ENCODE measurements at regions not wholly inside any gene's neighbourhood (a gene's known extent, or its start where the extent isn't known, plus 50 kb on each side); places are given as distances from the start of the nearest gene placed in this dataset.

GRCh38 chr1:89457046-89457445 lies 67.6 kb upstream of the LRRC8B start:
- ChIA-PET POLR2A (ENCODE audit: low non-redundant PET) (no interaction called here), CTCF (interaction anchor here (1.1 to 1.4 kb wide), 2 partner anchors 457 kb away, joined by 4 to 6 read pairs; no protein-coding TSS in a partner anchor)
- H3K27ac ChIP-seq, result no peak overlapping the region
- TF ChIP-seq, protein P1, sequence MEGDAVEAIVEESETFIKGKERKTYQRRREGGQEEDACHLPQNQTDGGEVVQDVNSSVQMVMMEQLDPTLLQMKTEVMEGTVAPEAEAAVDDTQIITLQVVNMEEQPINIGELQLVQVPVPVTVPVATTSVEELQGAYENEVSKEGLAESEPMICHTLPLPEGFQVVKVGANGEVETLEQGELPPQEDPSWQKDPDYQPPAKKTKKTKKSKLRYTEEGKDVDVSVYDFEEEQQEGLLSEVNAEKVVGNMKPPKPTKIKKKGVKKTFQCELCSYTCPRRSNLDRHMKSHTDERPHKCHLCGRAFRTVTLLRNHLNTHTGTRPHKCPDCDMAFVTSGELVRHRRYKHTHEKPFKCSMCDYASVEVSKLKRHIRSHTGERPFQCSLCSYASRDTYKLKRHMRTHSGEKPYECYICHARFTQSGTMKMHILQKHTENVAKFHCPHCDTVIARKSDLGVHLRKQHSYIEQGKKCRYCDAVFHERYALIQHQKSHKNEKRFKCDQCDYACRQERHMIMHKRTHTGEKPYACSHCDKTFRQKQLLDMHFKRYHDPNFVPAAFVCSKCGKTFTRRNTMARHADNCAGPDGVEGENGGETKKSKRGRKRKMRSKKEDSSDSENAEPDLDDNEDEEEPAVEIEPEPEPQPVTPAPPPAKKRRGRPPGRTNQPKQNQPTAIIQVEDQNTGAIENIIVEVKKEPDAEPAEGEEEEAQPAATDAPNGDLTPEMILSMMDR (conservative IDR thresholded peaks at IDR 0.05; ENCODE audit: low read depth), result no peak
- DNase-seq (ENCODE audit: low spot score), result no peak

DNA sequence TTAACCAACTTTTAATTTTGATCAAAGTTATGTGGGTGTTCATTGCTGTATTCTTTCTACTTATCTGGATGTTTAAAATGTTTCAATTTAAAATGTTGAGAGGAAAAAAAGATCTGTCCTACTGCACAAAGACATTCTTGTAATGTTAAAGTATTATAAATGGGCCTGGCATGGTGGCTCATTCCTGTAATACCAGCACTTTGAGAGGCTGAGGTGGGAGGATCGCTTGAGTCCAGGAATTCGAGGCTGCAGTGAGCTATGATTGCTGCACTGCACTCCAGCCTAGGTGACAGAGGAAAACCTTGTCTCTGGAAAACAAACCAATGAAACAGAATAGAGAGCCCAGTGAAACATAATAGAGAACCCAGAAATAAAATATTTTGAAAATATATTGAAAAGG lies 65.5 kb upstream of the LRRC8B start:
- CTCF ChIA-PET, result interaction anchor here (0.7 kb wide), 2 partner anchors 164 to 346 kb away, joined by 3 to 4 read pairs; no protein-coding TSS in a partner anchor
- TF ChIP-seq, protein P1 (conservative IDR thresholded peaks at IDR 0.05; ENCODE audit: low read depth), result no peak

GRCh38 chr1:89460325-89460724 lies 64.3 kb upstream of the LRRC8B start:
- no peak for DNase-seq (ENCODE audit: low spot score)
- POLR2A ChIA-PET (ENCODE audit: low non-redundant PET), result no interaction called here
- TF ChIP-seq, protein P1 (conservative IDR thresholded peaks at IDR 0.05; ENCODE audit: low read depth), result no peak
- CTCF ChIA-PET, result interaction anchor here (0.7 kb wide), 1 partner anchor 25 kb away, joined by 3 read pairs; no protein-coding TSS in a partner anchor
- H3K27ac ChIP-seq, result no peak overlapping the region

More for the DNA sequence above, 65.5 kb upstream of the LRRC8B start:
- DNase-seq (ENCODE audit: low spot score), result no peak
- POLR2A ChIA-PET (ENCODE audit: low non-redundant PET), result no interaction called here
- no peak overlapping the region for H3K27ac ChIP-seq

DNA sequence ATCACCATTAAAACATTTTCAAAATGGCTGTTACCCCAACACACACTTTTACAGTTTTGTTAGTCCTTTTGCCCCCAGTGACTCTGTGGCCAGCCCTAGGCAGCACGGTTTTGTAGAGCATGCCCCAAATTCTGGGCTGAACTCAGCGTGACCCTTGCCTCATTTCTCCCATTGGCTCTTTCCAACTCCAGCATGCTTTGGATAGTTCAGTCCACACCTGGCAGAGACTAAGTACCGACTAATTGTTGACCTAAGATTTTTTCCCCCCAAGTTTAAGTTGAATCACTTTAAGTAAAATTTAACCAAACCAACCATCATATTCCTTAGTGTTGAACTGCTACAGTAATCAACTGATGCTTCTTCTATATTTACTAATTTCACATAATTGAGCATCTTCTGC lies 62.4 kb upstream of the LRRC8B start:
- TF ChIP-seq, protein P1 (conservative IDR thresholded peaks at IDR 0.05; ENCODE audit: low read depth), result no peak
- POLR2A ChIA-PET (ENCODE audit: low non-redundant PET), result no interaction called here
- CTCF ChIA-PET, result interaction anchor here (0.6 kb wide), 2 partner anchors 160 to 464 kb away, joined by 3 to 4 read pairs; no protein-coding TSS in a partner anchor
- no peak overlapping the region for H3K27ac ChIP-seq
- DNase-seq (ENCODE audit: low spot score), result no peak

DNA sequence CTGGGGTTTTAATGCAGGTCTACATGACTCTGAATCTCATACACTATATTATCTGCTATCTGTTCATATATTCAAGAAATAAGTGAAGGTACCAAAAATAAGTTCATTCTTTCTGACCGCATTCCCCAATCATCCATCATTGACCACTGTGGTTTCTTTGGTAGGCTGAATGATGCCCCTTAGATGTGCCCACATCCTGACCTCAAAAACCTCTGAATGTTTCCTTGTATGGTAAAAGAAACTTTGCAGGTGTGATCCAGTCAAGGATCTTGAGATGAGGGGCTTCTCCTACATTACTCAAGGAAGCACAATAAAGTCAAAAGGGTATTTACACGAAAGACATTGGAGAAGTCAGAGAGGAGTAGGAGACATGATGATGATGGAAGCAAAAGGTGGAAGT lies 60.6 kb upstream of the LRRC8B start:
- no peak overlapping the region for H3K27ac ChIP-seq
- no peak for DNase-seq (ENCODE audit: low spot score)
- CTCF ChIA-PET, result no interaction called here
- POLR2A ChIA-PET (ENCODE audit: low non-redundant PET), result no interaction called here
- TF ChIP-seq, protein P1 (conservative IDR thresholded peaks at IDR 0.05; ENCODE audit: low read depth), result no peak

- peak; percentile 36 for DNase-seq (ENCODE audit: low spot score)
- no peak overlapping the region for H3K27ac ChIP-seq
- ChIA-PET CTCF (no interaction called here), POLR2A (ENCODE audit: low non-redundant PET) (no interaction called here)
- TF ChIP-seq, protein P1 (conservative IDR thresholded peaks at IDR 0.05; ENCODE audit: low read depth), result no peak
Measured at GRCh38 chr1:89465201-89465600, 59.4 kb upstream of the LRRC8B start.
